Progenitor cell of endocrine pancreas (in vitro differentiated cells): ENCODE measurements at regions not wholly inside any gene's neighbourhood (a gene's known extent, or its start where the extent isn't known, plus 50 kb on each side); places are given as distances from the start of the nearest gene placed in this dataset.

Experiments used
- DNase-seq: peaks from one replicate; pipeline ENCODE4 v3.0.0; 2021; ENCODE audit warnings: low spot score; ENCODE audit not compliant: unreplicated experiment
- H3K27ac Mint-ChIP-seq: 2 replicates; pipeline ENCODE4 v1.8.0; 2021; ENCODE audit warnings: mild to moderate bottlenecking, moderate library complexity, mixed read lengths
- H3K27me3 Mint-ChIP-seq: 2 replicates; pipeline ENCODE4 v1.8.0; 2021; ENCODE audit warnings: mixed read lengths
- H3K36me3 Mint-ChIP-seq: 2 replicates; pipeline ENCODE4 v1.8.0; 2022; ENCODE audit warnings: mixed read lengths; ENCODE audit not compliant: insufficient read depth
- H3K4me1 Mint-ChIP-seq: 2 replicates; pipeline ENCODE4 v1.8.0; 2021; ENCODE audit warnings: low read depth, mixed read lengths
- H3K4me3 Mint-ChIP-seq: 2 replicates; pipeline ENCODE4 v1.8.0; 2021; ENCODE audit warnings: low read depth, mild to moderate bottlenecking, moderate library complexity, mixed read lengths
- H3K9me3 Mint-ChIP-seq: 2 replicates; pipeline ENCODE4 v1.8.0; 2021; ENCODE audit warnings: low read depth, mixed read lengths
- TF ChIP-seq, protein P1 (sequence below): fragments of 200-600 bp; sonication (generic); IDR thresholded peaks from one replicate; pipeline ENCODE4 v1.5.0; 2021; ENCODE audit warnings: antibody characterized with exemption, mild to moderate bottlenecking; ENCODE audit not compliant: unreplicated experiment

DNA sequence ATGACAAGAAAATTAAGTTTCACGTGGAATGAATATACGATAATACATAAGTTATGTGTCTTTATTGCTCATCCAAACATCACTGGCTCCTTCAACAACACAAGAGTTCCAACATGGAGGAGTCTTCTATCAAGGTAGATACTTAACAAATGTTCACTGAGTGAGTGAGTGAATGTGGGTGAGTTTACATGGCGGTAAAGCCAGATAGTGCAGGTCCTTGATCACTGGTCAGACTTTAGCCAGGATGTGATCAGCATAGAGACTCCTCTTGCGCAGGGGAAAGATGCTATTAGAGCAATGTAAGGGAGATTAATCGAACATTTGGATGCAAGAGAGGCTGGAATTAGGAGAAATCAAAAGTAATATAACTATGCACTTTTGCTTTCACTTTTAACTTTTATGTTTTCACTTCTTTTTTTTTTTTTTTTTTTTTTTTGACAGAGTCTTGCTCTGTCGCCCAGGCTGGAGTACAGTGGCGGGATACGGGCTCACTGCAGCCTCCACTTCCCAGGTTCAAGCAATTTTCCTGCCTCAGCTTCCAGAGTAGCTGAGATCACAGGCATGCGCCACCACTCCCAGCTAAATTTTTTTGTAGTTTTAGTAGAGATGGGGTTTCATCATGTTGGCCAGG, 249.0 kb upstream of the ID2 start:
- TF ChIP-seq, protein P1, sequence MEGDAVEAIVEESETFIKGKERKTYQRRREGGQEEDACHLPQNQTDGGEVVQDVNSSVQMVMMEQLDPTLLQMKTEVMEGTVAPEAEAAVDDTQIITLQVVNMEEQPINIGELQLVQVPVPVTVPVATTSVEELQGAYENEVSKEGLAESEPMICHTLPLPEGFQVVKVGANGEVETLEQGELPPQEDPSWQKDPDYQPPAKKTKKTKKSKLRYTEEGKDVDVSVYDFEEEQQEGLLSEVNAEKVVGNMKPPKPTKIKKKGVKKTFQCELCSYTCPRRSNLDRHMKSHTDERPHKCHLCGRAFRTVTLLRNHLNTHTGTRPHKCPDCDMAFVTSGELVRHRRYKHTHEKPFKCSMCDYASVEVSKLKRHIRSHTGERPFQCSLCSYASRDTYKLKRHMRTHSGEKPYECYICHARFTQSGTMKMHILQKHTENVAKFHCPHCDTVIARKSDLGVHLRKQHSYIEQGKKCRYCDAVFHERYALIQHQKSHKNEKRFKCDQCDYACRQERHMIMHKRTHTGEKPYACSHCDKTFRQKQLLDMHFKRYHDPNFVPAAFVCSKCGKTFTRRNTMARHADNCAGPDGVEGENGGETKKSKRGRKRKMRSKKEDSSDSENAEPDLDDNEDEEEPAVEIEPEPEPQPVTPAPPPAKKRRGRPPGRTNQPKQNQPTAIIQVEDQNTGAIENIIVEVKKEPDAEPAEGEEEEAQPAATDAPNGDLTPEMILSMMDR, result no peak
- DNase-seq, result no peak
- no peaks in the 10 kb centered on the region for H3K27me3 Mint-ChIP-seq
- no peak overlapping the region for H3K27ac Mint-ChIP-seq
- H3K9me3 Mint-ChIP-seq, result peaks cover 2% of the 10 kb centered on the region
- no peak overlapping the region for H3K4me3 Mint-ChIP-seq
- no peaks in the 10 kb centered on the region for H3K36me3 Mint-ChIP-seq
- H3K4me1 Mint-ChIP-seq, result no peaks in the 10 kb centered on the region

DNA sequence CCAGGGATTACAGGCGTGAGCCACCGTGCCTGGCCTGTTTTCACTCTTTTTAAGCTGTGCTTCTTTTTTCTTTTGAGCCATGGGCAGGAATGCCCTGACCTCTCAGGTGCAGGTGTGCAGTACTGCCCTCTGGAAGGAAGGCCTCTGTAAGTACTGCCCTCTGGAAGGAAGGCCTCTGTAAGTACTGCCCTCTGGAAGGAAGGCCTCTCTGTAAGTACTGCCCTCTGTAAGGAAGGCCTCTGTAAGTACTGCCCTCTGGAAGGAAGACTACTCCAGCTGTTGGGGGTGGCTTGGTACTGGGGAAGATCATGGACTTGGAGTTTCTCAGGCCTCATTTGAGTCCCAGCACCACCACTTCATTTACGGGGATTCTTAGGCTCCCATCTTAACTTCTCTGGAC, 248.5 kb upstream of the ID2 start:
- H3K9me3 Mint-ChIP-seq, result peaks cover 2% of the 10 kb centered on the region
- H3K27me3 Mint-ChIP-seq, result no peaks in the 10 kb centered on the region
- H3K27ac Mint-ChIP-seq, result no peak overlapping the region
- DNase-seq, result no peak
- no peaks in the 10 kb centered on the region for H3K4me1 Mint-ChIP-seq
- TF ChIP-seq, protein P1, result no peak
- H3K4me3 Mint-ChIP-seq, result no peak overlapping the region
- no peaks in the 10 kb centered on the region for H3K36me3 Mint-ChIP-seq

DNA sequence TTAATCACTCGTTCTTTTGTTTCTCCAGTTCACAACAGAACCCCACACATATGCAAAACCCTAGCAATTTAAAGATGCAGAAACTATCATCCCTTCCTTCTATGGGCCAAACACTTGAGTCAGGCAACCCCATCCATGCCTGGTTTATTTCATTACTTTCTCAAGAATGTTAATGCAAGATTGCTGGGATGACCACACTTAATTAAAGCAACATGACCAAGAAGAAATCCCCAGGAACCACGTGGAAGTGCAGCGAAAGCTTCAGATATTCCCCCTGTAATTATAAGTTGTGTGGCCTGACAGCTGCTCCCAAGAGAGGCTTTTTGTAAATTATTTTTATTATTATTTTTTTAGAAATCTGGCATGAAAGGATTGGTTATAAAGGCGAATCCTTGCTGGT, 246.2 kb upstream of the ID2 start:
- no peaks in the 10 kb centered on the region for H3K9me3 Mint-ChIP-seq
- no peak for DNase-seq
- TF ChIP-seq, protein P1, result no peak
- H3K27ac Mint-ChIP-seq, result no peak overlapping the region
- H3K36me3 Mint-ChIP-seq, result no peaks in the 10 kb centered on the region
- H3K4me3 Mint-ChIP-seq, result no peak overlapping the region
- H3K27me3 Mint-ChIP-seq, result no peaks in the 10 kb centered on the region
- H3K4me1 Mint-ChIP-seq, result peaks cover 6% of the 10 kb centered on the region

DNA sequence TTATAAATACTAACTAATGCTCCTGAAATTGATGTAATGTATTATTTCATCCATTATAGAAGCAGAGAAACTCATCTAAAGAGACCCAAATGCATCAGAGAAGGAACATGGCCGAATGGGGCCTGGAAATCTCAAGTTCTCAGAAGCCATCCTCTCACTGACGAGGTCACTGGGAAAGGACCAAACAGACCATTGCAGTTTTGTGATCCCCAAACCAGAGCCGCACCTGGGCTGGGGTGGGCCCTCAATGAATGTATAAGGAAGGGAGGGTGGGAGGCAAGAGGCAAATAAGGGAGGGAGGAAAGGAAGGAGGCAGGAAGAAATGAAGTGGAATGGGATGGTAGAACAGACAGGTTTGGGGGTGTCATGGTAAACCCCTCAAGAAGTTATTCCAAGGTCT, 245.3 kb upstream of the ID2 start:
- no peaks in the 10 kb centered on the region for H3K36me3 Mint-ChIP-seq
- no peak overlapping the region for H3K4me3 Mint-ChIP-seq
- DNase-seq, result no peak
- H3K9me3 Mint-ChIP-seq, result no peaks in the 10 kb centered on the region
- H3K4me1 Mint-ChIP-seq, result peaks cover 6% of the 10 kb centered on the region
- H3K27ac Mint-ChIP-seq, result no peak overlapping the region
- H3K27me3 Mint-ChIP-seq, result no peaks in the 10 kb centered on the region
- TF ChIP-seq, protein P1, result no peak

DNA sequence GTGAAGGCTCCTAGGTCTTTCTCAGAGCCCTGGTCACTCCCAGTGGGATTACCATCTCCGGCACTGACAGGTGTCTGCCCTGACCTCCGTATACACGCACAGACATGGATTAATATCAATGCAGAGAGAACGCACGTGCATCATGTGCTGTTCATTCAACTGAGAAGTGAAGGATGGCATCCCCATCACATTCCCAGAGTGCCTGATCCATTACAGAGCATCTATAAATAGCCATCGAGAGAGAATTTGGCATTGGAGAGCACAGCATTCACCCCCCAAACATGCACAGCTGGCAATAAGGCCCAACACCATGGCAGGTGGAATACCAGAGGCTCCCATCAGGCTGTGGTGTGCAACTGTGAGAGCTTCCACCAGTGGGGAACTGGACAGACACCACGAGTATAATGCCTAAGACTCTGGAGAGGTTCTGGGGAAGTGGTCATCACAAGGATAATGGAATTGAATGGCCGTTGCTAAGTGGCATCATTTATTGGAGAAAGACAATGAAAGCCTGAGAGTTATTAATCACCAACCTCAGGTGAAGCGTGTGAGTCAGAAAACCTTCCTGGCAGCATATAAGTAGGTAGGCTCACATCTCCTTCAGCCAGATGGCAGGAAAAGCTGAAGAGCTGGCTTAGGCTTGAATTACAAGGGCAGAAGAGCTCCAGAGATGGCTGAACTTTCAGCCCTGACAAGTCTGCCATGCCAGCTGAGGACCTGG, 244.5 kb upstream of the ID2 start:
- H3K27ac Mint-ChIP-seq, result no peak overlapping the region
- no peak for DNase-seq
- no peaks in the 10 kb centered on the region for H3K36me3 Mint-ChIP-seq
- no peaks in the 10 kb centered on the region for H3K27me3 Mint-ChIP-seq
- H3K4me1 Mint-ChIP-seq, result peaks cover 8% of the 10 kb centered on the region
- H3K9me3 Mint-ChIP-seq, result no peaks in the 10 kb centered on the region
- no peak overlapping the region for H3K4me3 Mint-ChIP-seq
- TF ChIP-seq, protein P1, result no peak
